ENCODE measurements at regions not wholly inside any gene's neighbourhood (a gene's known extent, or its start where the extent isn't known, plus 50 kb on each side); places are given as distances from the start of the nearest gene placed in this dataset.

- Histone ChIP-seq H3K9me3 (replicated peaks in 1 of 3) (peaks cover 0 to 7% (median 0%) of the 10 kb centered on the region in 3 donors), H3K36me3 (replicated peaks in 1 of 2) (no peaks in the 10 kb centered on the region), H3K4me3 (no peak overlapping the region), H3K27me3 (no peaks in the 10 kb centered on the region), H3K4me1 (replicated peaks in 1 of 2) (no peaks in the 10 kb centered on the region), H3K27ac (no peak overlapping the region)
- intact Hi-C loops (cut with DNase I) = no loop called here
- 56 to 85% (median 74%) methylated on average over 1 of the region's 1 CpG for WGBS, 4 donors
- TF ChIP-seq, protein P1, sequence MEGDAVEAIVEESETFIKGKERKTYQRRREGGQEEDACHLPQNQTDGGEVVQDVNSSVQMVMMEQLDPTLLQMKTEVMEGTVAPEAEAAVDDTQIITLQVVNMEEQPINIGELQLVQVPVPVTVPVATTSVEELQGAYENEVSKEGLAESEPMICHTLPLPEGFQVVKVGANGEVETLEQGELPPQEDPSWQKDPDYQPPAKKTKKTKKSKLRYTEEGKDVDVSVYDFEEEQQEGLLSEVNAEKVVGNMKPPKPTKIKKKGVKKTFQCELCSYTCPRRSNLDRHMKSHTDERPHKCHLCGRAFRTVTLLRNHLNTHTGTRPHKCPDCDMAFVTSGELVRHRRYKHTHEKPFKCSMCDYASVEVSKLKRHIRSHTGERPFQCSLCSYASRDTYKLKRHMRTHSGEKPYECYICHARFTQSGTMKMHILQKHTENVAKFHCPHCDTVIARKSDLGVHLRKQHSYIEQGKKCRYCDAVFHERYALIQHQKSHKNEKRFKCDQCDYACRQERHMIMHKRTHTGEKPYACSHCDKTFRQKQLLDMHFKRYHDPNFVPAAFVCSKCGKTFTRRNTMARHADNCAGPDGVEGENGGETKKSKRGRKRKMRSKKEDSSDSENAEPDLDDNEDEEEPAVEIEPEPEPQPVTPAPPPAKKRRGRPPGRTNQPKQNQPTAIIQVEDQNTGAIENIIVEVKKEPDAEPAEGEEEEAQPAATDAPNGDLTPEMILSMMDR (IDR thresholded peaks at IDR 0.05) = no peak
- no peak for TF ChIP-seq POLR2A (IDR thresholded peaks at IDR 0.05)
- no peak for DNase-seq
Observed at GRCh38 chr1:164131949-164132348, 427.0 kb upstream of the PBX1 start.

GRCh38 chr1:164137273-164137925 is 421.6 kb upstream of the PBX1 start:
- H3K36me3 ChIP-seq (replicated peaks in 1 of 2) = no peaks in the 10 kb centered on the region
- no peak for DNase-seq
- H3K4me1 ChIP-seq (replicated peaks in 1 of 2) = no peaks in the 10 kb centered on the region
- peaks cover 0 to 7% (median 0%) of the 10 kb centered on the region in 3 donors for H3K9me3 ChIP-seq (replicated peaks in 1 of 3)
- no peaks in the 10 kb centered on the region for H3K27me3 ChIP-seq
- no peak overlapping the region for H3K27ac ChIP-seq
- intact Hi-C loops (cut with DNase I) = no loop called here
- H3K4me3 ChIP-seq = no peak overlapping the region
- TF ChIP-seq, protein P1 (IDR thresholded peaks at IDR 0.05) = no peak
- no peak for TF ChIP-seq POLR2A (IDR thresholded peaks at IDR 0.05)
- 84 to 93% (median 89%) methylated on average over 3 of the region's 3 CpGs for WGBS, 4 donors

GRCh38 chr1:164141797-164142196 is 417.2 kb upstream of the PBX1 start:
- Histone ChIP-seq H3K4me1 (replicated peaks in 1 of 2) (no peaks in the 10 kb centered on the region), H3K27ac (no peak overlapping the region), H3K27me3 (no peaks in the 10 kb centered on the region), H3K9me3 (replicated peaks in 1 of 3) (no peaks in the 10 kb centered on the region), H3K36me3 (replicated peaks in 1 of 2) (no peaks in the 10 kb centered on the region), H3K4me3 (no peak overlapping the region)
- no peak for TF ChIP-seq POLR2A (IDR thresholded peaks at IDR 0.05)
- TF ChIP-seq, protein P1 (IDR thresholded peaks at IDR 0.05) = no peak
- intact Hi-C loops (cut with DNase I) = no loop called here
- 78 to 88% (median 86%) methylated on average over 8 of the region's 8 CpGs for WGBS, 4 donors
- no peak for DNase-seq

DNA sequence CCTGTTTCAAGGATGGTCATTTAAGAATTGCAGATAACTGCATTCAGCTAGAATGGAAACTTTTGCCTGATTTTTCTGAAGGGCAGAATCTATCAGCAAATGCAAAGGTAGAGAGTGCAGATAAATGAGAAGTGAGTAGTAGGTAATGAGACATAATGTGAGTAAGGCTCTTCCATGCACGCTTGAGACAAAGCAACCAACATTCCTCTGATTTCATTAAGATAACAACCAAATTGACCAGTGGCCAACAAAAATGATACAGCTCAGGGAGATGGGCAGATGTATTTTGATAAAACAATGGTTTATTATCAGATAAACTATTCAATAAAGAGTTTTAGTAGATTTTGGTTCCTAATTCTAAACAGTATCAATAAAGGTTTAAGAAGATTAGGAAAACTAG is 404.4 kb upstream of the PBX1 start:
- 54 to 83% (median 57%) methylated on average over 1 of the region's 1 CpG for WGBS, 4 donors
- no peaks in the 10 kb centered on the region for H3K27me3 ChIP-seq
- no peak overlapping the region for H3K4me3 ChIP-seq
- H3K4me1 ChIP-seq (replicated peaks in 1 of 2) = no peaks in the 10 kb centered on the region
- H3K36me3 ChIP-seq (replicated peaks in 1 of 2) = no peaks in the 10 kb centered on the region
- no peaks in the 10 kb centered on the region for H3K9me3 ChIP-seq (replicated peaks in 1 of 3)
- TF ChIP-seq, protein P1 (IDR thresholded peaks at IDR 0.05) = no peak
- no peak for TF ChIP-seq POLR2A (IDR thresholded peaks at IDR 0.05)
- no peak overlapping the region for H3K27ac ChIP-seq
- intact Hi-C loops (cut with DNase I) = no loop called here
- no peak for DNase-seq
